ENCODE measurements at regions not wholly inside any gene's neighbourhood (a gene's known extent, or its start where the extent isn't known, plus 50 kb on each side); places are given as distances from the start of the nearest gene placed in this dataset.

- DNase-seq = no peak
These were observed 180.6 kb upstream of the NUDT6 start for GRCh38 chr4:123102897-123103471.

GRCh38 chr4:123104310-123105025 lies 182.1 kb upstream of the NUDT6 start:
- DNase-seq = no peak

- no peak for DNase-seq
These were observed 182.6 kb upstream of the NUDT6 start for GRCh38 chr4:123105026-123105420.

- DNase-seq = no peak
These were observed 184.3 kb upstream of the NUDT6 start for GRCh38 chr4:123106747-123107146.

GRCh38 chr4:123107444-123108252 lies 185.3 kb upstream of the NUDT6 start:
- no peak for DNase-seq

- DNase-seq = no peak
These were observed 186.7 kb upstream of the NUDT6 start for GRCh38 chr4:123109139-123109538.

- DNase-seq = no peak
These were observed 187.8 kb upstream of the NUDT6 start for GRCh38 chr4:123110147-123110546.

- no peak for DNase-seq
These were observed 188.3 kb upstream of the NUDT6 start for GRCh38 chr4:123110685-123111084.

GRCh38 chr4:123113155-123113554 lies 190.8 kb upstream of the NUDT6 start:
- DNase-seq = no peak

GRCh38 chr4:123114084-123114914 lies 191.9 kb upstream of the NUDT6 start:
- DNase-seq = no peak

GRCh38 chr4:123114915-123115756 lies 192.7 kb upstream of the NUDT6 start:
- DNase-seq = no peak

GRCh38 chr4:123116412-123116811 lies 194.0 kb upstream of the NUDT6 start:
- DNase-seq = no peak

- no peak for DNase-seq
These were observed 198.1 kb upstream of the NUDT6 start for GRCh38 chr4:123120473-123120872.

GRCh38 chr4:123121241-123121907 lies 199.0 kb upstream of the NUDT6 start:
- DNase-seq = no peak

GRCh38 chr4:123125477-123125876 lies 203.1 kb upstream of the NUDT6 start:
- DNase-seq = no peak

GRCh38 chr4:123127218-123127617 lies 204.8 kb upstream of the NUDT6 start:
- DNase-seq = no peak

- DNase-seq = no peak
These were observed 205.5 kb upstream of the NUDT6 start for GRCh38 chr4:123127875-123128274.

GRCh38 chr4:123133397-123134050 lies 211.1 kb upstream of the NUDT6 start:
- DNase-seq = no peak

- no peak for DNase-seq
These were observed 222.2 kb upstream of the NUDT6 start for GRCh38 chr4:123144616-123145015.

- no peak for DNase-seq
These were observed 236.2 kb upstream of the NUDT6 start for GRCh38 chr4:123158576-123158975.

- DNase-seq = no peak
These were observed 237.1 kb upstream of the NUDT6 start for GRCh38 chr4:123159479-123159878.
